IgD-negative memory B cell (primary cell): ENCODE measurements at regions not wholly inside any gene's neighbourhood (a gene's known extent, or its start where the extent isn't known, plus 50 kb on each side); places are given as distances from the start of the nearest gene placed in this dataset.
"Not testable (repeated sequence)": the region's sequence is repeated elsewhere in the genome, so short reads cannot be mapped to it uniquely, and the experiment has no call there.

Experiments
- H3K27ac Mint-ChIP-seq, 3 donors: one replicate each; pipeline ENCODE4 v1.8.0; 2020 to 2022; ENCODE audit warnings: mild to moderate bottlenecking in 3 of 3, mixed read lengths in 3 of 3, moderate library complexity in 1 of 3
- H3K27me3 Mint-ChIP-seq: one replicate; pipeline ENCODE4 v1.8.0; 2021; ENCODE audit warnings: mixed read lengths
- H3K36me3 Mint-ChIP-seq: one replicate; pipeline ENCODE4 v1.8.0; 2020; ENCODE audit warnings: mild to moderate bottlenecking, mixed read lengths
- H3K4me1 Mint-ChIP-seq, 3 donors: one replicate each; pipeline ENCODE4 v1.8.0; 2020 to 2022; ENCODE audit warnings: mixed read lengths in 3 of 3, mild to moderate bottlenecking in 1 of 3
- H3K4me3 Mint-ChIP-seq, 4 donors: one replicate each; pipeline ENCODE4 v1.8.0; 2020 to 2022; ENCODE audit warnings: mild to moderate bottlenecking in 4 of 4, mixed read lengths in 4 of 4, moderate library complexity in 3 of 4
- H3K9me3 Mint-ChIP-seq, 3 donors: one replicate each; pipeline ENCODE4 v1.8.0; 2020 to 2021; ENCODE audit warnings: mixed read lengths in 3 of 3, mild to moderate bottlenecking in 1 of 3

DNA sequence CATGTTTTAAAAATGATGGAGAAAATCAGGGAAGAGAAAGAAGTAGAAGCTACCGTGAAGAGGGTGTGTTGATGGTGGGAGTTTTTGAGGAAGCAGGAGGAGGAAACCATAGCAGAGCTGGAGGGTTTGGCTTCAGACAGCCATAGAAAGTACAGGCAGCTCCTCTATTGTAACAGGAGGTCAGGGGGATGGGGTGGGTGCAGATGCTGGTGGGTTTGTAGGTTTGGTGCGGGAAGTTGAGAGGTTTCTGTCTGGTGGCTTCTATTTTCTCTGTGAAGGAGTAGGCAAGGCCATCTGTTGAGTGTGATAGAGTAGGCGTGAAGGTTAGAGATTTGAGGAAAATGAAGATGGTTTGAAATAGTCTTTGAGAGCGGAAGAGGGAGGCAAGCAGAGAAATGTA is 97.7 kb upstream of the TBC1D5 start:
- no peaks in the 10 kb centered on the region for H3K9me3 Mint-ChIP-seq
- H3K27ac Mint-ChIP-seq = no peak overlapping the region
- no peak overlapping the region for H3K4me3 Mint-ChIP-seq
- H3K4me1 Mint-ChIP-seq = no peaks in the 10 kb centered on the region
- H3K27me3 Mint-ChIP-seq = peaks cover 3% of the 10 kb centered on the region
- no peaks in the 10 kb centered on the region for H3K36me3 Mint-ChIP-seq

DNA sequence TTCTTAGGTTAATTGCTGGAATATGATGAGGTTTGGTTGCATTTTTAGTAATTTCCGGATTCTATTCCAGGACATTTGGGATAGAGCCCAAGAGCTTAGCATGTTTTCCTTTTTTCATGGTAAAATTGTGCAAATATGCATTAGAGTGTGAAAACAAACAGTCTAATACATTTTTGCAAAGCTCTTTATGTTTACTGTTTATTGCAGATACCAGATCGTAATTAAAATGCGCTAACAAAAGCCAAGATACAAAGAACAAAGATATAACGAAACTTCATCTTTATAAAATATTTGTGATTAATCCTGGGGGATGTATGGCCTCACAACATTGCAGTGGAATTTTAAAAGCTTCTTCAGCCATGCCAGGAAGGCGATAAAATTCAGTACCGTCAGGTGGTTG is 94.5 kb upstream of the TBC1D5 start:
- Mint-ChIP-seq H3K27me3 (peaks cover 3% of the 10 kb centered on the region), H3K4me3 (no peak overlapping the region), H3K9me3 (no peaks in the 10 kb centered on the region), H3K36me3 (peaks cover 1% of the 10 kb centered on the region), H3K4me1 (no peaks in the 10 kb centered on the region), H3K27ac (no peak overlapping the region)

GRCh38 chr3:17836092-17836491 is 93.7 kb upstream of the TBC1D5 start:
- Mint-ChIP-seq H3K27ac (no peak overlapping the region), H3K36me3 (peaks cover 1% of the 10 kb centered on the region), H3K4me1 (no peaks in the 10 kb centered on the region), H3K9me3 (no peaks in the 10 kb centered on the region), H3K4me3 (no peak overlapping the region), H3K27me3 (peaks cover 3% of the 10 kb centered on the region)

GRCh38 chr3:17833786-17834559 is 91.5 kb upstream of the TBC1D5 start:
- H3K4me3 Mint-ChIP-seq = no peak overlapping the region
- peaks cover 3% of the 10 kb centered on the region for H3K27me3 Mint-ChIP-seq
- H3K27ac Mint-ChIP-seq = no peak overlapping the region
- H3K36me3 Mint-ChIP-seq = peaks cover 1% of the 10 kb centered on the region
- no peaks in the 10 kb centered on the region for H3K9me3 Mint-ChIP-seq
- no peaks in the 10 kb centered on the region for H3K4me1 Mint-ChIP-seq

DNA sequence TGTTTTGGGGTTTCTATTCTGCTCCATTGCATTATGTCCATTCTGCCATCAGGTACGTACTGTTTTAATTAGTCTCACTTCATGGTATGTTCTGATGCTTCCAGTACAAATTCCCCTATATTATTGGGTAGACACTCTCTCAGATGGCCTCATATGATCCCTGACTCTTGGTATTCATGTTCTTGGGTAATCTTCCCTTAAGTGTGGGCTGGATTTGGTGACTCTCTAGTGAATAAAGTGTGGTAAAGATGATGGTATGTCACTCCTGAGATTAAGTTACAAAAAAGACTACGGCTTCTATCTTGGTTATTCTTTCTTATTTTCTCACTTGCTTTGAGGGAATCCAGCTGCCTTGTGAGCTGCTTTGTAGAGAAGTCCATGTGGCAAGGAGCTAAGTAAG is 89.6 kb upstream of the TBC1D5 start:
- no peak overlapping the region for H3K4me3 Mint-ChIP-seq
- H3K9me3 Mint-ChIP-seq = no peaks in the 10 kb centered on the region
- no peaks in the 10 kb centered on the region for H3K4me1 Mint-ChIP-seq
- peaks cover 1% of the 10 kb centered on the region for H3K36me3 Mint-ChIP-seq
- H3K27ac Mint-ChIP-seq = no peak overlapping the region
- no peaks in the 10 kb centered on the region for H3K27me3 Mint-ChIP-seq

GRCh38 chr3:17831366-17831765 is 88.9 kb upstream of the TBC1D5 start:
- Mint-ChIP-seq H3K4me1 (no peaks in the 10 kb centered on the region), H3K4me3 (no peak overlapping the region), H3K9me3 (no peaks in the 10 kb centered on the region), H3K27me3 (no peaks in the 10 kb centered on the region), H3K36me3 (peaks cover 1% of the 10 kb centered on the region), H3K27ac (no peak overlapping the region)

- no peaks in the 10 kb centered on the region for H3K9me3 Mint-ChIP-seq
- no peaks in the 10 kb centered on the region for H3K27me3 Mint-ChIP-seq
- no peaks in the 10 kb centered on the region for H3K4me1 Mint-ChIP-seq
- peaks cover 1% of the 10 kb centered on the region for H3K36me3 Mint-ChIP-seq
- H3K27ac Mint-ChIP-seq = no peak overlapping the region
- H3K4me3 Mint-ChIP-seq = no peak overlapping the region
These were observed 88.4 kb upstream of the TBC1D5 start for GRCh38 chr3:17830788-17831187.

DNA sequence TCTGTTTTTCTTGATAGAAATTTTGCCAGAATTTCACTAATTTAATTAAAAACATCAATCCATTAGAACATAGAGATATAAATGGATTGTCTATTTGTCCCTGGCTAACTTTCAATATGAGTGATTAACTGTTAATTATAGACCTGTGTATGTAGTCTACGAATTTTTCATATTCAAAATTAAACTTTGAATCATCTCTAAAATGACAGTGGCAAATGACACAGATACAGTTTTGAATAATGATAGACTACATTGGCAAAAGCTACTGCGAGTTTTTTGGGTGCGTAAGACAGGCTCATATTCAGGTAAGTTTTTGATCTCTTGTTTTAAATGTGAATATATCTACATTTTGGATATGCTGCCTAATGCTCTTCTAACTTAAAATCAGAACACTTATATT is 86.0 kb upstream of the TBC1D5 start:
- Mint-ChIP-seq H3K36me3 (peaks cover 1% of the 10 kb centered on the region), H3K4me3 (no peak overlapping the region), H3K27me3 (peaks cover 2% of the 10 kb centered on the region), H3K4me1 (no peaks in the 10 kb centered on the region), H3K9me3 (no peaks in the 10 kb centered on the region), H3K27ac (no peak overlapping the region)

- H3K9me3 Mint-ChIP-seq = no peaks in the 10 kb centered on the region
- no peaks in the 10 kb centered on the region for H3K36me3 Mint-ChIP-seq
- H3K27me3 Mint-ChIP-seq = peaks cover 2% of the 10 kb centered on the region
- no peak overlapping the region for H3K27ac Mint-ChIP-seq
- peaks cover 0 to 2% (median 1%) of the 10 kb centered on the region in 3 donors for H3K4me1 Mint-ChIP-seq
- no peak overlapping the region for H3K4me3 Mint-ChIP-seq
These were observed 82.9 kb upstream of the TBC1D5 start for GRCh38 chr3:17825298-17825697.

DNA sequence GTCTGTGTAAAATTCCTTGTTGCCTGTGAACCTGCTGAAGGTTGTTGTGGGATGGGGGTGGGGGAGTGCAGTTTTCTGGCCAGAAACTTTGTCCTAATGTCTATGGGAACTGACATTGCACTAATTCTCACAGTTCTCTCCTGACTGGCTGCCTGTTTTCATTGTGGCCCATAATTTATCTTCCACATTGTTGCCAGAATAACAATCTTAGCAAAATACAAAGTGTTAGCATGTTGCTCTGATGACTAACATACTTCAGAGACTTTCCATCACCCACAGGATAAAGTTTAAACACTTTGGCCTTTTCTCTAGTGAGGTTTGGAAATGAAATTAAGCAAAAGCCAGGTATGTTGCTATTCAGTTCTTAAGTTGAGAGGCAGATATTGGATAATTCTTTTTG is 81.4 kb upstream of the TBC1D5 start:
- Mint-ChIP-seq H3K36me3 (no peaks in the 10 kb centered on the region), H3K4me1 (peaks cover 0 to 2% (median 1%) of the 10 kb centered on the region in 3 donors), H3K27ac (no peak overlapping the region), H3K27me3 (peaks cover 2% of the 10 kb centered on the region), H3K4me3 (no peak overlapping the region), H3K9me3 (no peaks in the 10 kb centered on the region)

- no peaks in the 10 kb centered on the region for H3K36me3 Mint-ChIP-seq
- H3K27me3 Mint-ChIP-seq = peaks cover 2% of the 10 kb centered on the region
- no peak overlapping the region for H3K27ac Mint-ChIP-seq
- peaks cover 0 to 2% (median 1%) of the 10 kb centered on the region in 3 donors for H3K4me1 Mint-ChIP-seq
- no peak overlapping the region for H3K4me3 Mint-ChIP-seq
- no peaks in the 10 kb centered on the region for H3K9me3 Mint-ChIP-seq
These were observed 80.6 kb upstream of the TBC1D5 start for GRCh38 chr3:17823036-17823435.

DNA sequence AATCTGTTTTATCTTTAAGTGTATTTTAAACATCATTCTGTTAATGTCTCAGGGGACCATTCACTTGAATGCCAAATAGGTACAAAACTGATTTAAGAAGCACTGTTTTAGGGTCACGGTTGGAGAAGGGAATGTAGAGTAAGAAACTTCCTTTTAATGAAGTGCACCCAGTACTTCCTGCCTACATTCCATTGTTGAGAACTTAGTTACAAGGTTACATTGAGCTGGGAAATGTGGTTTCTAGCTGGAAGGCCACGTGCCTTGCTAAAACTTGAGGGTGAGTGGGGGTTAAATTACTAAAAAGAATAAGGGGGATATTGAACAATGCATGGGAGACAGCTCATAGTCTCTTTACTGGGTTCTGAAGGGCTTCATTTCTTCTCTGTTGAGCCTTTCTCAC is 78.3 kb upstream of the TBC1D5 start:
- no peak overlapping the region for H3K27ac Mint-ChIP-seq
- no peaks in the 10 kb centered on the region for H3K36me3 Mint-ChIP-seq
- peaks cover 0 to 2% (median 1%) of the 10 kb centered on the region in 3 donors for H3K4me1 Mint-ChIP-seq
- H3K27me3 Mint-ChIP-seq = peaks cover 2% of the 10 kb centered on the region
- H3K9me3 Mint-ChIP-seq = no peaks in the 10 kb centered on the region
- H3K4me3 Mint-ChIP-seq = no peak overlapping the region

DNA sequence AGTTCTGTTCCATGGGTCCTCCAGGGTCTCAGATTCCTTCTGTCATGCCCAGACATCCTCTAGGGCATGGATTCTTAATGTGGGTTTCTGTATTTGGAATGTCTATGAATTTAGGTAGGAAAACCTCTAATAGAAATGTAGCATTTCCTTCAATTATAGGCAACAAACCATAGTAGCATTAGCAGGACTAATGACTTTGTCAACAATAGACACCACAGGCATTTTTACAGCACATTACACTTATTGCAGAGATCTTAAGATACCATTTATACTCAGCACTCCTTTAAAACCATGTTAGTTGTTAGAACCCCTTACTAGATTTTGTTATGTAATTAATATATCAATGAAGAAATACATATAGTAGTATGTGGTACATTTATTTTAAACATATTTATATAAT is 77.8 kb upstream of the TBC1D5 start:
- H3K36me3 Mint-ChIP-seq = no peaks in the 10 kb centered on the region
- H3K4me3 Mint-ChIP-seq = no peak overlapping the region
- peaks cover 0 to 2% (median 1%) of the 10 kb centered on the region in 3 donors for H3K4me1 Mint-ChIP-seq
- H3K27ac Mint-ChIP-seq = no peak overlapping the region
- no peaks in the 10 kb centered on the region for H3K9me3 Mint-ChIP-seq
- peaks cover 2% of the 10 kb centered on the region for H3K27me3 Mint-ChIP-seq

- not testable (repeated sequence) for H3K4me1 Mint-ChIP-seq
- H3K4me3 Mint-ChIP-seq = peak overlapping the region in 1 of 4 donors; percentile 28
These were observed 75.5 kb upstream of the TBC1D5 start for GRCh38 chr3:17817973-17818372.

GRCh38 chr3:17817545-17817944 is 75.1 kb upstream of the TBC1D5 start:
- Mint-ChIP-seq H3K27me3 (no peaks in the 10 kb centered on the region), H3K27ac (no peak overlapping the region), H3K36me3 (no peaks in the 10 kb centered on the region), H3K4me3 (no peak overlapping the region), H3K9me3 (peaks cover 0 to 2% (median 0%) of the 10 kb centered on the region in 3 donors), H3K4me1 (peaks cover 0 to 2% (median 1%) of the 10 kb centered on the region in 3 donors)

More at GRCh38 chr3:17817973-17818372, 75.5 kb upstream of the TBC1D5 start:
- not testable (repeated sequence) for H3K36me3 Mint-ChIP-seq, H3K27ac Mint-ChIP-seq, H3K27me3 Mint-ChIP-seq, H3K9me3 Mint-ChIP-seq

DNA sequence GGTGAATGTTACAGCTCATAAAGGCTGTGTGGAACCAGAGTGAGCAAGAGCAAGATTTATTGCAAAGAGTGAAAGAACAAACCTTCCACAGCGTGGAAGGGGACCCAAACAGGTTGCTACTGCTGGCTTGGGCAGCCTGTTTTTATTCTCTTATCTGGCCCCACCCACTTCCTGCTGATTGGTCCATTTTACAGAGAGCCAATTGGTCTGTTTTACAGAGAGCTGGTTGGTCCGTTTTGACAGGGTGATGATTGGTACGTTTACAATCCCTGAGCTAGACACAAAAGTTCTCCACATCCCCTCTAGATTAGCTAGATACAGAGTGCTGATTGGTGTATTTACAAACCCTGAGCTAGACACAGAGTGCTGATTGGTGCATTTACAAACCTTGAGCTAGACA is 74.4 kb upstream of the TBC1D5 start:
- H3K4me1 Mint-ChIP-seq, H3K27me3 Mint-ChIP-seq, H3K36me3 Mint-ChIP-seq, H3K27ac Mint-ChIP-seq, H3K9me3 Mint-ChIP-seq: not testable (repeated sequence)
- peak overlapping the region in 1 of 4 donors; percentile 49 for H3K4me3 Mint-ChIP-seq
